Mammary epithelial cell (primary cell): ENCODE measurements at regions not wholly inside any gene's neighbourhood (a gene's known extent, or its start where the extent isn't known, plus 50 kb on each side); places are given as distances from the start of the nearest gene placed in this dataset.

Source experiments
- CTCF ChIP-seq, 2 donors: IDR thresholded peaks in 1 of 2; conservative IDR thresholded peaks in 1 of 2; 2 replicates each; pipeline ENCODE4 v1.5.1; 2011 to 2012; ENCODE audit warnings: inconsistent platforms in 2 of 2, low read length in 2 of 2, mild to moderate bottlenecking in 2 of 2, control low read depth in 1 of 2, low read depth in 1 of 2; ENCODE audit not compliant: insufficient read depth in 1 of 2; ENCODE audit errors: extremely low read depth in 1 of 2
- EZH2 ChIP-seq: IDR thresholded peaks from 2 replicates; pipeline ENCODE4 v1.6.1; 2012; ENCODE audit warnings: low read length, inconsistent platforms, borderline replicate concordance

- TF ChIP-seq CTCF (conservative IDR thresholded peaks at IDR 0.05 in 1 of 2, IDR thresholded peaks at IDR 0.05 in 1 of 2; ENCODE audit: extremely low read depth in 1 of 2, insufficient read depth in 1 of 2, low read depth in 1 of 2, low read length in 2 of 2), result no peak
- no peak for TF ChIP-seq EZH2
Measured at GRCh38 chr5:128749136-128749898, 211.3 kb upstream of the FBN2 start.
